ENCODE measurements at regions not wholly inside any gene's neighbourhood (a gene's known extent, or its start where the extent isn't known, plus 50 kb on each side); places are given as distances from the start of the nearest gene placed in this dataset.

GRCh38 chr4:167854881-167855280 is 237.5 kb upstream of the ANXA10 start (continued):
- no peak for TF ChIP-seq CHD7 (IDR thresholded peaks at IDR 0.05; ENCODE audit: insufficient replicate concordance, low read length)
- TF ChIP-seq CEBPB (IDR thresholded peaks at IDR 0.05; ENCODE audit: low read depth, low read length), result no peak
- TF ChIP-seq KDM4A (IDR thresholded peaks at IDR 0.05; ENCODE audit: low read depth, low read length, severe bottlenecking), result no peak
- TF ChIP-seq CHD1 (IDR thresholded peaks at IDR 0.05; ENCODE audit: low read depth, low read length), result no peak
- no peak for TF ChIP-seq YY1 (IDR thresholded peaks at IDR 0.05; ENCODE audit: low read depth, low read length)
- TF ChIP-seq HDAC2 (IDR thresholded peaks at IDR 0.05; ENCODE audit: borderline replicate concordance in 1 of 2, low read depth in 2 of 2, low read length in 2 of 2), result no peak
